ENCODE measurements at regions not wholly inside any gene's neighbourhood (a gene's known extent, or its start where the extent isn't known, plus 50 kb on each side); places are given as distances from the start of the nearest gene placed in this dataset.

GRCh38 chr10:108735380-108735779 lies 1187.9 kb downstream of the XPNPEP1 start:
- TF ChIP-seq EP300 (conservative IDR thresholded peaks at IDR 0.05; ENCODE audit: poor library complexity, severe bottlenecking), result no peak
- TF ChIP-seq CTCF (IDR thresholded peaks at IDR 0.05; ENCODE audit: poor library complexity, severe bottlenecking), result no peak
- TF ChIP-seq EZH2 (IDR thresholded peaks at IDR 0.05; ENCODE audit: borderline replicate concordance, insufficient read depth, low read length, poor library complexity, severe bottlenecking), result no peak
- no peak for TF ChIP-seq SMC3 (conservative IDR thresholded peaks at IDR 0.05; ENCODE audit: poor library complexity)
- no peak for TF ChIP-seq POLR2AphosphoS5 (IDR thresholded peaks at IDR 0.05)
- TF ChIP-seq REST (IDR thresholded peaks at IDR 0.05; ENCODE audit: borderline replicate concordance), result no peak
- TF ChIP-seq RAD21 (conservative IDR thresholded peaks at IDR 0.05), result no peak
